IPS-NIHi11 (cell line): ENCODE measurements at regions not wholly inside any gene's neighbourhood (a gene's known extent, or its start where the extent isn't known, plus 50 kb on each side); places are given as distances from the start of the nearest gene placed in this dataset.
"Not testable (repeated sequence)": the region's sequence is repeated elsewhere in the genome, so short reads cannot be mapped to it uniquely, and the experiment has no call there.

Source experiments
- DNase-seq: peaks from one replicate; pipeline ENCODE4 v3.0.0; 2012; ENCODE audit warnings: mixed read lengths, low spot score

DNA sequence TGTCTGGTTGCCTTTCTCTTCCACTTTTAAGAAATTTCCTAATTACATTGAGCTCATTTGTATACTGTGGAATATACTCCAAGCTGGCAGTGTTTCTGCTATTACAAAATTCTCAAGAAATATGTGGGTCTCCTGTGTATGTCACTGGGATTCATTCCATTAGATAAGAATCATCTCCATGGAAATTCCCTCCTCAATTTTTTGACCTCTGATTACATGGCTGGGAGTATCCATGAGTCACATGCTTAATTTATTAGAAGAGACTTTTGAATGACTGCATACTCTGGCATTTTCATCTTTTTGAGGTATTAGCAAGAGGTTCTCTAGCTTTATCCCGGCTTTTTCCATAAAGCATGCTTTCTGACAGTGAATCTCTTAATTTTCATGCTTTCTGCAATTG, 665.5 kb upstream of the CNTNAP5 start:
- DNase-seq, result no peak

DNA sequence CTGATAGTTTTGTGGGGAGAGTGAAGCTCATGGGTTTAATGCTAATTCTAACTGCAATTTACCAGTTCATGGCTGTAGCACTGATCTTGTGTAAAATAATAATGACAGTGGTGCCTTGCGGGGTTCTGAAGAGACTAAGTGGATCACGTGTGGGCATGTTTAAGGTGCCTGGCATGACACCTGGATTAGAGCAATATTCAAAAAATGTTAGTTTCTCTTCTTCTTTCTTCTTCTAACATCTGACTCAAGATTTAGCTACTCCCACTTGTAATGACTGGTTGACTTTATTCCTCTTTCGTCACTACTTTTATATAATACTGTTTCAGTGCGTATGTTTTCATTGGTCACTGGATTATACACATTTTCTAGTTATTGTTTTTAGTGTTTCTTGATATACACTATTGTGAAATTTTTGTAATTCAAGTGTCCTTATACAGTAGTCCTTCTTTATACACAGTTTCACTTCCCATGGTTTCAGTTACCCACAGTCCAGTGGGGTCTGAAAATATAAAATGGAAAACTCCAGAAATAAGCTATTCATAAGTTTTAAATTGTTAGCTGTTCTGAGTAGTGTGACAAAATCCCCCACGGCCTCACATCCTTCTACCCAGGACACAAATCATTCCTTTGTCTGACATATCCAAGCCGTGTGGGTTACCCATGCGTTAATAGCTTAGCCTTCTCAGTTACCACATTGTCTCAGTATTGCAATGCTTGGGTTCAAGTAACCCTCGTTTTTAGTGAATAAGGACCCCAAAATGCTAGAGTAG, 662.2 kb upstream of the CNTNAP5 start:
- no peak for DNase-seq

DNA sequence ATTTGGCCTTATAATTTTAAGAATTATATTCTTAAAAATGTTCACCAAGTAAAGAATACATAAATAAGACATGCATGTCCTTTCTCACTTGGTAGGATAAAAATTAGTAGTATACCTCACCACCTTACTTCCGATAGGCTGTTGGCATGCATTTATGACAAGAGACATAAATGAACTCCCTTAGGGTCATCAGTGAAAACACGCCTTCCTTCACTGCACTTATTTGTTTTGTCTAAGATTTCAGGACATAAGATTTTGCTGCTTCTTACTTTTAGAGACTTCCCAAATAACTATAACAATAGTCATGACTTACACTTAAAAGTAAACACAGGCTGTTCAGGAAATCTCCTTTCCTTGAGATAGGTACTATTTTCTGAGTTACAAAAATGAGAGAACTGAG, 661.3 kb upstream of the CNTNAP5 start:
- no peak for DNase-seq

DNA sequence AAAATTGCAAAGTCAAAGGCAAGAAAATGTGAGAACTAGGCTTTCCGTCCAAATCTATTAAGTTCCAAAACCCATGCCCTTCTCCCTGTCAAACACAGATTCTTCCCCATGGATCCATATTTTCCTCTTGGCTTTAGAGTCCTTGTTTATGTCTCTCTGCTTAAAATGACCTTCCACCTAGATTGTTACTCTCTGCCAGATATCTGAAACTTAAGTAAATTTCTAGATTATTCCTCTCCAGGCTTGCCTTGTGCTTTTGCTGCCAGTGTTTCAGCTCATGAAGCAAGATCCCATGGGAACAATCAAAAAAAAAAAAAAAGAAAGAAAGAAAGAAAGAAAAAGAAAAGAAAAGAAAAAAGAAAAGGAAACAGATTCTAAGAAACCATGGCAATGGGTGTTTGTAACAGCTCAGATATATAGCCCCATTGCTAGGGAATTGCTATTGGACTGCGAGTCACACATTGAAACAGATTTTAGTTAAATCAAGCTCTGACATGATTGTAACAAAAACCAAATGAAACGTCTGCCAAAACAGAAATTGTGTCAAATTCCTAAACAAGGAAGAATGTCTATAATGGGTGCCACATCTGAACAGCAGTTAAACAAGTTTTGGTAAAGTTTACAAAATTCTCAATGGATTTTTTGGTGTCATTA, 660.7 kb upstream of the CNTNAP5 start:
- no peak for DNase-seq

DNA sequence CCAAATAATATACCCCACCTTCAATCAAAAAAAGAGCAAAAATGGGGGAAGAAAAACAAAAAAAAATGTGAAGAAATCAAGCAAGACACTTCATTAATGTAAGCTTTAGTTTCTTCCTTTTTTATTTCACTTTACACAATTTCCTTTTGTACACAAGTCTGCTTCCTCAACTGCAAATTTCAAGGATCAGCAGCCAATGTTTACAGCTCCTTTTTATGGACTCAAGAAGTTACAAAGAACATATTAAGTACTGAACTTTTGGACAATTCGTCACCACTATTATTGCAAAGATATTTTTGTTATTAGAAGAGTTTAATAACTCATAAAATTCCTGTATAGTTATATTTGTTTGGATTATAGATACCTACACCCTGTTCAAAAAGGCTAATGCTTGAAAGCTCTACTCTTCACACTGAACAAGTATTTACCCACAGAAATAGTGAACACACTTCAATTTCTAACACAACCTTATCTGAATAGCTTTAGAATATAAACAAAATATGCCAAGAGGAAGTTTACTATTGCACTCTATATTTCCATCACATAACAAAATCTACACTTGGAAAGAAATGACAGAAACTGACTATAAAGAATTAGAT, 658.7 kb upstream of the CNTNAP5 start:
- DNase-seq, result no peak

DNA sequence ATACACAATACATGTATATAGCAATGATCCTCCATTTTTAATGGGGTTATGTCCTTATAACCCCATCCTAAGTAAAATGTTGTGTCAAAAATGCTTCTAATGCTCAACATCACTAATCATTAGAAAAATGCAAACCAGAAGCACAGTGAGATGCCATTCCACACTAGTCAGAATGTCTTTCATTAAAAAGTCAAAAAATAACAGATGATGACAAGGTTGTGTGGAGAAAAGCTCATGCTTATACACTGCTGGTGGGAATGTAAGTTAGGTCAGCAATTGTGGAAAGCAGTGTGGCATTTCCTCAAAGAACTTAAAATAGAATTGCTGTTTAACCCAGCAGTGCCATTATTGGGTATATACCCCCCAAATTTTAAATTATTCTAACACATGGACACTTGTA, 654.9 kb upstream of the CNTNAP5 start:
- DNase-seq, result no peak

DNA sequence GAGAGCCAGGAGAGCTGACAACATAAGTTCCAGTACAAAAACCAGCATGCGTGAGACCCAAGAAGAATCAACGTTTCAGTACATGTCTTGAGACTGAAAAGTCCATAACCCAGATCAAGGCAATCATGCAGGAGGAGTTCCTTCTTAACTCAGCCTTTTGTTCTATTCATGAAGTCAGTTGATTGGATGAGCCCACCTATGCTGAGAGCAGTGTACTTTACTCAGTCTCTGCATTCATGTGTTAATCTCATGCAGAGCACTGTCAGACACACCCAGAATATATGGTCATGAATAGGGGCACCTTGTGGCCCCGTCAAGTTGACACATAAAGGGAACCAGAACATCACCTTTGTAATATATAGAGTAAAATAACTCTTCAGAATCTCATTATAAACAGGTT, 653.6 kb upstream of the CNTNAP5 start:
- no peak for DNase-seq

DNA sequence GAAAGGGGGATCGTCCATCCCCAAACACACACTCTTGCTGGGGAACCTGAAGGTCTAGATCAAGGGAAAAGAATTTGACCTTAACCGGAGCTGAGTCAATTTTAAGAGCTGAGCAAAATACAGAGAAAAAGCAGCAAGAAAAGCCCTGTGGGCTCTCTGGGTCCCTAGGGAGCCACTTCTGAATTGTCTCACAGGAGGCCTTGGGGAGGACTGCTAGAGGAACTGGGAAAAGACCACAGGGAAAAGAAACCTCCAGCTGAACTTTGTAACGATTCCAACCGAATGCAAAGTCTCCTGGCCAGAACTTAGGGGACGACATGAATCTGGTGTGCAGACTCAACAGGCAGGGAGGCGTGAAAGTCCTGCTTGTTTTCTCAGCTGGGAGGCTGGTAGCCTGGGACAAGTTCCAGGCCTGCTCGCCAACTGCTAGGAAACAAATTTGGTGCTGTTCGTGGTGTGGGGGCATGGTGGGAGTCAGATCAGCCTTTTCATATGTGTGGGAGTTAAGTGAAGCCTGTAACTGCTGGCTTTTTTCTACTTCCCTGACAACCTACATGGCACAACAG, 644.6 kb upstream of the CNTNAP5 start:
- DNase-seq, result no peak

DNA sequence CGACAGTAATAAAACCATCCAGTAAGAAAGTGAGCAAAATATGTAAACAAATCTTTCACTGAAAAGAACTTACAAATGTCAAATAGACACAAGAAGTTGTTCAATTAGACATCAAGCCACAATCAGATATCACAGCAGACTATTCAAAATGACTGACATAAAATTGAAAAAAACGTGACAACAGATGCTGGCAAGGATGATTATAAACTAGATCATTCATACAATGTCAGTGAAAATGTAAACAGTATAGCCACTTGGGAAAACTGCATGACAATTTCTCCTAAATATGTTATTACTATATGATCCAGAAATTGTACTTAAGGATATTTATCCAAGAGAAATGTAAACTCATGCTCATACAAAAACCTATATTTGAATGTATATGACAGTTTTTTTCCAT, 609.4 kb upstream of the CNTNAP5 start:
- DNase-seq, result no peak

DNA sequence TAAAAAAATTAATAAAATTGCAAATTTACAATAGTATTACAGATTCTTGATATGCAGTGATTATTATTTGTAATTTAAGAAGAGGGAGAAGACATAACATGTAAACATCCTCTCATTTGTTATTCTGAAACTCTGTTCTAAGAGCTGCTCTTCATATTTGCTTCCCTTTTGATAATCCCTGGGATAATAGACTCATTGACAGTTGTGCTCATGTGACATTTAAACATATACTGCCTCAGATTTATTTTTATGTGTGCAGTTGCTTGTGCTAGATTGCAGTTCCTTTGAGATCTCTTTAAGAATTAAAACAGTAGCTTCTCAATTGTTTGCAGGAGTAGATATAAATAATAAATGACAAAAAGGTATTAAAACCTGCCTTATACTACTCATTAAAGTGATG, 605.1 kb upstream of the CNTNAP5 start:
- DNase-seq, result no peak

DNA sequence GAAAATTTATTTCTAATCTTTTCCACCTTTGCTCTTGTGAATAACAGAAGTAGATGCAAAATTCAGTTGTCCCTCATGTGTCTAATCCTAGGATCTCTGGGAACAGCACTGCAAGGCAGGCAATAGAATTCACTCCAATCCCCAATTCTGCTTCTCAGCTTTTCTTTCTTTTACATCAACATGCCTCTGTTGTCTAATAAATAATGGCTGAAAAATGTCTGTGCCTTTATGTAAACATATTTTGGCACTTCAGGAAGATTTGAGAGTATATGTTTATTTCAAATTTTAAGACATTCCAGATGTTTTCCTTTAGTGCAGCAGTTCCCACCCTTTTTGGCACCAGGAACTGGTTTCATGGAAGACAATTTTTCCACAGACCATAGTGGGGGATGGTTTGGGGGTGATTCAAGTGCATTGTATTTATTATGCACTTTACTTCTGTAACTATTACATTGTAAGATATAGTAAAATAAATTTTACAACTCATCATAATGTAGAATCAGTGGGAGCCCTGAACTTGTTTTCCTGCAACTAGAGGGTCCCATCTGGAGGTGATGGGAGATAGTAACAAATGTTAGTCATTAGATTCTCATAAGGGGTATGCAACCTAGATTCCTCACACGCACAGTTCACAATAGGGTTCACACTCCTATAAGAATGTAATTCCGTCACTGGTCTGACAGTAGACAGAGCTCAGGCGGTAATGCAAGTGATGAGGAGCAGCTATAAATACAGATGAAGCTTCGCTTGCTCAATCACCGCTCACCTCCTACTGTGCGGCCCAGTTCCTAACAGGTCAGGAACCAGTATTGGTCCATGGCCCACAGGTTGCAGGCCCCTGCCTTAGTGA, 590.3 kb upstream of the CNTNAP5 start:
- no peak for DNase-seq

DNA sequence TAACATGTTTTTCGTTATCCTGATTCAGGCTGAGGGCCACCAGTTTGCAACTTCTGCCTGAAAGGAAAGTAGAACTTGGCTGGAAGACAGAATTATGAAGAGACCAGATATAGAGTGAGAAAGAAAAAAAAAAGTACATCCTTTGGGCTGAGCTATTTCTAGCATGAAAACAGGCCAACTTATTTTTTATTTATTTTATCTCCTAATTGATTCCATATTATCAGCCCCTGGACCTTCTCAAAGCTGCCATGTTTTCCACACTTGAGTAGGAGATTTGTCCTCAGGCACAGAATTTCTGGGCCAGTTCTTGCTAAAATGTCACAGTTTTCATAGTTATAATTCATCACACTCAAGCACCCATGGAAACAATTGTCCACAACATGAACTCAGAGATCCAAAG, 586.8 kb upstream of the CNTNAP5 start:
- DNase-seq, result no peak

DNA sequence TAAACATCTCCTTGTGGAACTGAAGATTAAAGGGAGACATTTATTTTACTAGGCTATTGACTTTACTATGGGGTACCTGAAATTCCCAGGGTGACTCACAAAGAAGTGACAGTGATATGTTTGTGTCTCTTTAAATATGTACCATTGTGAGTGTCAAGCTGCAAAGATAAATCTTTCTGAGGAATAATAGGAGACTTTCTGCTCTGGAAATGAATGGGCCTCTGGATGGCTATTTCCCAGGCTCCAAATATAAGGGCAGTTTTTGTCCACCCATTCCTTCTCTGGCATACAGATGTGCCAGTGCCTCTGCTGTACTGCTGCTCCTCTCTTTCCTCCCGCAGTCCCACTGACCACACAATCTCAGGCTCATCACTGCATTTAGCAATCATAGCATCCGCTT, 586.4 kb upstream of the CNTNAP5 start:
- DNase-seq, result no peak

DNA sequence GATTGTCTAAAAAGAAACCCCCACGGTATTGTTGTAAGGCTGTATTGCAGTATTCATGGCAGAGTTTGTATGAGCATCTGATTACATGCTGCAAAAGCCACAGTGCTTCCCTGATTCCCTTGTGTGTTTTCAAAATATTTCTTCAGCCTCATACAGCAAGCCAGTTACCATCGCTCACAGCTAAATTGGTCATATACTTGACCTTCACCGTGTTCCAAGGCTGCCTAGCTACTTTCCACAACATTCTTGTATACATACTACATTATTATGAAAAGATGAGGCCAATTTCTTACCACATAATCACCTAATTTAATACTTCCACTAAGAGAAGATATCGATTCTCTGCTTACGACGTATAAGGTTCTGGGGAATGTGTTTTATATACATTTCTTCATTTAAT, 576.3 kb upstream of the CNTNAP5 start:
- DNase-seq, result no peak

DNA sequence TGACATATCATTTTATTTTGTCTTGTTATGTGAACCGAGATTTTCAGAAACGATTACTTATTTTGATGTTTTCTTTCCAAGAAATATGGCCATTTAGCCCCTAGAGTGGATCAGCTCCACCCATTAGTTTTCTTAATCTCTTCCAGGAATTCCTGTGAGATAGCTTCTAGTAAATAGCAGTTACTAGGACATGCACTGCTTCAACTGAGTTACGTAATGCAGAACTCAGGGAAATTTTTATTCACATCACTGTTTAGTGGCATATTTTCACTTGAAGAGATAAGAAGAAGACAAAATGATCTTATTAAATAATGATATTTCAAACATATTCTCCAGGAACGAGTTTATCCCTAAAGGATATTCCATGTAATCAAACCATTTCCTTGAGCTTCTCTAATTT, 573.5 kb upstream of the CNTNAP5 start:
- DNase-seq, result no peak

DNA sequence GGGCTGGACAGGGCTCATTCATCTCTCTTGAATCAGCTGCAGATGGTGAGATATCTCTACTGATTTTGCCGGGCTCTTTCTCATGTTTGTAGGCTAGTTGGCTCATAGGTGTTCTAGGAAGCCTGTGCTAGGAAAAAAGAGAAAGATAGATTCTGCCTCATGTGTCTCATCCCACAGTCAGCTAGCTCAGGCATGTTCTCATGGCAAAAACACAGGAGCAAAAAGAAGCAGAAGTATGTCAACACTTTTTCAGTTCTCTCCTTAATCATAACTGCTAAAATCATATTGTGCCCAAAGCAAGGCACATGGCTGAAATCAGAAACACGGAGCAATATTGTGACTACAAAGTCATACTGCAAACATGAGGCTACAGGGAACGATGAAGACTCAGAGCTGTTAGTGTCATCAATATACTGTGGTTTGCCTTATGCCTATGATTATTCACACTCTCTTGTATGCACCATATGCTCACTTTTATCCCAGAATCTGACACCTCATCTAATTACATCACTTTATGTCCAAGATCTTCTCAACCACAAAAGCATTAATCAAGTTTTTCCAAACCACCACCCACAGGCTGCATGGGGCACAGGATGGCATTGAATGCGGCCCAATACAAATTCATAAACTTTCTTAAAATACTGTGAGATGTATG, 571.9 kb upstream of the CNTNAP5 start:
- DNase-seq, result no peak

DNA sequence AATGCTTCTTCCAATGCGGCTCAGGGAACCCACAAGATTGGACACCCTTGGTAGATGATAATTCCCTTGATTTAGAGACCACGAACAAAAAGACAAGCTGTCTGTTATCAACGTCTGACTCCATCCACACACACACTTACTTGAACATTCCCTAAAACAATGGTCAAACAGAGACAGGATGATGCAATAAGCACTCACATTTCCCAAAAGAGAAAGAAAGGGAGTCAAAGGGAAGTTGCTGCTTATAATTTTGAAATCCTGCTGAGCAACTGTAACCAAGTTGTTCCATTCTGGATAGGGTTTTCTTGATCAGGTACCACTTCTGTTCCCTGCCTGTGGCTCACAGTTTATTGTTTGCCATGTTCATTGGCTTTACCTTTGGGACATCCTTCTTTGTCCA, 571.3 kb upstream of the CNTNAP5 start:
- no peak for DNase-seq

DNA sequence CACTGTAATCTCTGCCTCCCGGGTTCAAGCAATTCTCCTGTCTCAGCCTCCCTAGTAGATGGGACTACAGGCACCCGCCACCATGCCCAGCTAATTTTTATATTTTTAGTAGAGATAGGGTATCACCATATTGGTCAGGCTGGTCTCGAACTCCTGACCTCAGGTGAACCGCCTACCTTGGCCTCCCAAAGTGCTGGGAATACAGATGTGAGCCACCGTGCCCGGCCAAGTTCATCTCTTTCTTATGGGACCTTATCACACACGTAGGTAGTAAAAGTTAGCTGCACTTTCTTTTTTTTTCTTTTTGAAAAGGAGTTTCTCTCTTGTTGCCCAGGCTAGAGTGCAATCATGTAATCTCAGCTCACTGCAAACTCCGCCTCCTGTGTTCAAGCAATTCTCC, 569.9 kb upstream of the CNTNAP5 start:
- DNase-seq, result not testable (repeated sequence)

DNA sequence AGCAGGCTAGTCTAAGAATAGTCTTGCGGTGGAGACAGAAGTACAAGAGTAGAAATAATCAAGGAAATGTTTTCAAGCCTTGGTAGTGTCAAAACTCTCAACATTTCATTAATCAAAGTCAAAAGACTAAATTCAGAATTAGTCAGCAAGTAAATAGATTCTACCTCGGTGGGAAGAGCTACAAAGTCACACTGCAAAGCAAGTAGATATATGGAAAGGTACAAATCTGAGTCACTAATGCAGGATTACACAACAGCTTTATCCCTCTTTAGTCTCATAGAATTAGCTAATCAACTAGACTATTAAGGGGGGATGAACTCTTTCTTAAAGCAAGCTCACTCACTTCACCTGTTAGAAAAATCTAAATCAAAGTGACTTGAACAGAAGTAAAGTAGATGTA, 568.7 kb upstream of the CNTNAP5 start:
- DNase-seq, result no peak

DNA sequence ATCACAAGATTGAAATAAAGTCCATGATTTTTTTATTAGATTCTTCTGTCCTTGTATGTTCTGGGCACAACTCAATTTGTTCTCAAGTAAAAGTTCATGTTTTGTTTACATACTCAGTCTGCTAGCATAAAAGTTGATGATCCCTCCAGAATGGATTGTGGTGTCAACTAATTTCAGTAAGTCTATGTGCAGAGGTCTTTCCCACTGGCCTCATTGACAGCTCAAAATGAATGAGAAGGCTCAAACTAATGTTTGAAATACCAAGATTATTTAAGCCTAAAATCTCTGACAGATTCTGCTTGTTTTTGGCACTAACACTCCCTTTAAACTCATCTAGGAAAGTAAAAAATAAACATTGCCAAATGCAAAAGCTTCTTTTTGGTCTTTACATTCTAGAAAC, 561.2 kb upstream of the CNTNAP5 start:
- no peak for DNase-seq

DNA sequence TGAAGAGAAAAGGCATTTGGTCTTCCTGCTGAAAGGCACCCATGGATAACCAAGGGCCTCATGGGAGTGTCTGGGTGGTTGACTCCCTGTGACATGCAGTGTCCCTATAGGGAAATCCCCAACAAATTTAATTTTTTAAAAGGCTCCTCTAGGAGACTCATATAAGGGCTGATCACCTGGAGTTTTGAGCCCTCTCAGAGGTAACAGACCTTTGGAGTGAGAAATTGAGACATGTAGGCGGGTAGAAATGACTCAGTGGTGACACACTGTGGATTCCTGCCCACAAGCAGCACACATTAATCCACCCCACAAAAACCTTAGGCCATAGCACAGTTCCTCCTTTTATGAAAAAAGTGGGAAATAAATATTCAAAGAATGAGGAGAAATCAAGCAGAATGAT, 557.0 kb upstream of the CNTNAP5 start:
- DNase-seq, result no peak

DNA sequence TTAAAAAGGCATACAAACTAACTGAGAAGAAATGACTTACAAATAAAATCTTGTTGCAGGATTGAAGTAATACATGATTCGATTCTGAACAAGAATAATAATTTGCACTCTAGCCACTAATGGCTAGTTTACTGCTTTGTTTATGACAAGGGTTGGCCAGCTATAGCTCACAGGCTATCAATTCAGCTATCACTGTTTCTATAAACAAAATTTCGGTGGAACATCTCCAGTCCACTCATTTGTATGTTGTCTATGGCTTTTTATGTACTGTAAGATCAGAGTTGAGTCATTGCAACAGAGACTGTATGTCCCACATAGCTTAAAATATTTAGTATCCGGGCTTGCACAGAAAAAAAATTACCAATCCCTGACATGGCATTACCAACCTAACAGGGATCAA, 543.7 kb upstream of the CNTNAP5 start:
- no peak for DNase-seq
